GM12891 (cell line): ENCODE measurements at regions not wholly inside any gene's neighbourhood (a gene's known extent, or its start where the extent isn't known, plus 50 kb on each side); places are given as distances from the start of the nearest gene placed in this dataset.

Experiments
- DNase-seq: peaks from one replicate; pipeline ENCODE4 v3.0.0; 2011; ENCODE audit warnings: low spot score; ENCODE audit not compliant: insufficient read length
- FAIRE-seq: peaks from 2 replicates; lab custom pipeline; 2011; peaks lifted over from hg19 to GRCh38; lab: Jason Lieb, UNC
- PAX5 ChIP-seq: IDR thresholded peaks from 2 replicates; pipeline ENCODE4 v1.6.1; 2011; ENCODE audit warnings: low read length, moderate library complexity, mild to moderate bottlenecking; ENCODE audit not compliant: insufficient read depth, severe bottlenecking
- POLR2A ChIP-seq: IDR thresholded peaks from 2 replicates; pipeline ENCODE4 v1.6.1; 2011; ENCODE audit warnings: low read depth, low read length, control low read depth
- POLR2AphosphoS5 ChIP-seq: IDR thresholded peaks from 2 replicates; pipeline ENCODE4 v1.6.1; 2011; ENCODE audit warnings: low read depth, low read length, control low read depth
- POU2F2 ChIP-seq: IDR thresholded peaks from 2 replicates; pipeline ENCODE4 v1.6.1; 2011; ENCODE audit warnings: low read depth, mild to moderate bottlenecking, control low read depth, low read length, moderate library complexity
- SPI1 ChIP-seq: IDR thresholded peaks from 2 replicates; pipeline ENCODE4 v1.6.1; 2011; ENCODE audit warnings: low read depth, low read length, control low read depth
- TAF1 ChIP-seq: IDR thresholded peaks from 2 replicates; pipeline ENCODE4 v1.6.1; 2011; ENCODE audit warnings: low read depth, low read length, control low read depth

DNA sequence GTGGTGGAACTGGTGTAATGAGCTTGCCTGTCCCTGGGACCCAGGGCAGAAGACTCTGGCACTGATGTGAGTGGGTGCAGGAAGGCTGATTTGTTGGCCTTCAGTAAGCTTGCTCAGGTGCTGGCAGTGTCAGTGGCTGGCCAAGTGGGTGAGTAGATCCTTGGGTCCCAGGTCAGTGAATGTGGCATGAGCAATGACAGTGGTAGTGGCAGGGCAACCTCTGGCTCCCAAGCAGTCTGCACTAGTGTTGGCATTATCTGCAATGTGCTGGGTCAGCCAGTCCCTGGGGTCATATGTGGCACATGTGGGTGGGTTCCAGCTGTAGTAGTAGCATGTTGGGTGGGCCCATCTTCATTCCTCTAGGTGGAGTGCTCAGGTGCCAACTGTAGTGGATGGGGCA lies 640.9 kb upstream of the GRM3 start:
- DNase-seq: no peak
- TF ChIP-seq POU2F2: no peak
- no peak for TF ChIP-seq POLR2A
- TF ChIP-seq POLR2AphosphoS5: no peak
- FAIRE-seq: no peak

- TF ChIP-seq POLR2A: no peak
- TF ChIP-seq POU2F2: no peak
- TF ChIP-seq PAX5: no peak
- TF ChIP-seq POLR2AphosphoS5: no peak
- no peak for TF ChIP-seq TAF1
- TF ChIP-seq SPI1: no peak
Measured at GRCh38 chr7:85997515-85997914, 646.2 kb upstream of the GRM3 start.

GRCh38 chr7:85995101-85995500 lies 648.6 kb upstream of the GRM3 start:
- FAIRE-seq (no peak), DNase-seq (no peak)
- TF ChIP-seq POLR2AphosphoS5: no peak
- no peak for TF ChIP-seq PAX5
- no peak for TF ChIP-seq SPI1
- TF ChIP-seq POLR2A: no peak
- no peak for TF ChIP-seq POU2F2
- TF ChIP-seq TAF1: no peak

More at GRCh38 chr7:85997515-85997914, 646.2 kb upstream of the GRM3 start:
- no peak for FAIRE-seq
- DNase-seq: no peak

- no peak for FAIRE-seq
- no peak for TF ChIP-seq TAF1
- TF ChIP-seq SPI1: no peak
- TF ChIP-seq POLR2A: no peak
- TF ChIP-seq PAX5: no peak
- no peak for TF ChIP-seq POLR2AphosphoS5
- no peak for TF ChIP-seq POU2F2
- DNase-seq: no peak
Measured at GRCh38 chr7:85980740-85981139, 663.0 kb upstream of the GRM3 start.

- DNase-seq: no peak
- TF ChIP-seq POLR2AphosphoS5 (no peak), TAF1 (no peak), PAX5 (no peak), POU2F2 (no peak), SPI1 (no peak), POLR2A (no peak)
- FAIRE-seq: no peak
Measured at GRCh38 chr7:85974176-85974575, 669.5 kb upstream of the GRM3 start.

GRCh38 chr7:85972504-85973141 lies 671.1 kb upstream of the GRM3 start:
- FAIRE-seq: no peak
- no peak for DNase-seq
- no peak for TF ChIP-seq PAX5
- TF ChIP-seq SPI1: no peak
- no peak for TF ChIP-seq TAF1
- no peak for TF ChIP-seq POLR2AphosphoS5
- TF ChIP-seq POU2F2: no peak
- TF ChIP-seq POLR2A: no peak

DNA sequence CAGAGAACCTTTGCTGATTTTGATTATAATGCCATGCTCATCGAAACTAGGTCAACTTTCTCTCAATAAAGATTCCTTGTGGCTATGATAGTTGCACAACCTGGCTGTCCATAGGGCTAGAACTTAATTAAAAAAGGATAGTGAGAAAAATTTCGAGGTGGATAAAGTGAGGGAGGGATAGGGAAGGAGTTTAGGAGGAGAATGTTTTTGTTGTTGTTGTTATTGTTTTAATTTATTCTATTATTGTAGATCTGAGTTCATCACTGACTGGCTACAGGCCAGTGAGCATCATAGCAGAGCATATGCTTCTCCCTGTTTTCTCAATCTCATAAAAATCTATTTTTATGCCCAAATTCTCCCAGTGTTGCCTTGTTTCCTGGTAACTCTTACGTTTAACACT lies 688.7 kb upstream of the GRM3 start:
- DNase-seq (no peak), FAIRE-seq (no peak)
- TF ChIP-seq SPI1 (no peak), PAX5 (no peak)

DNA sequence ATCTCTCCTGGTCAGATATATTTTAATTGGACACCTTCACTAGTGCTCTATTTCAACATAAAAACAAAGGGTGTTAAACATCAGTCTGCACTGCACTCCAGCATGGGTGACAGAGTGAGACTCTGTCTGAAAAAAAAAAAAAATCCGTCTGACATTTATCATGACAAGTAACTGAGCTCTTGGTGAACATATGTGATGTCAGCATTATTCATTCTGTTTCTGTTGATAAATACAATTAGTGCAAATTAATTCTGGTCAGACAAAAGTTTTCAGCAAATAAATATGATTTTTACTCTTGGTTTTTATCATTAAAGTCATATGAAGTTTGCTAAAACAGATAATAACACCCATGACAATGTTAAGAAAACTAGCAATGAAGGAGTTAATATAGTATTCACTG lies 692.8 kb upstream of the GRM3 start:
- FAIRE-seq (no peak), DNase-seq (no peak)
- TF ChIP-seq TAF1 (no peak), POU2F2 (no peak), SPI1 (no peak), POLR2A (no peak), PAX5 (no peak), POLR2AphosphoS5 (no peak)

- TF ChIP-seq TAF1: no peak
- no peak for TF ChIP-seq POLR2AphosphoS5
- no peak for TF ChIP-seq SPI1
- TF ChIP-seq PAX5: no peak
- TF ChIP-seq POLR2A: no peak
Measured at GRCh38 chr7:85950418-85950817, 693.3 kb upstream of the GRM3 start.

GRCh38 chr7:85947767-85948166 lies 695.9 kb upstream of the GRM3 start:
- TF ChIP-seq POLR2A: no peak
- FAIRE-seq (no peak), DNase-seq (no peak)

More at GRCh38 chr7:85950418-85950817, 693.3 kb upstream of the GRM3 start:
- FAIRE-seq (no peak), DNase-seq (no peak)
